ENCODE measurements at regions not wholly inside any gene's neighbourhood (a gene's known extent, or its start where the extent isn't known, plus 50 kb on each side); places are given as distances from the start of the nearest gene placed in this dataset.
"Not testable (repeated sequence)": the region's sequence is repeated elsewhere in the genome, so short reads cannot be mapped to it uniquely, and the experiment has no call there.

DNA sequence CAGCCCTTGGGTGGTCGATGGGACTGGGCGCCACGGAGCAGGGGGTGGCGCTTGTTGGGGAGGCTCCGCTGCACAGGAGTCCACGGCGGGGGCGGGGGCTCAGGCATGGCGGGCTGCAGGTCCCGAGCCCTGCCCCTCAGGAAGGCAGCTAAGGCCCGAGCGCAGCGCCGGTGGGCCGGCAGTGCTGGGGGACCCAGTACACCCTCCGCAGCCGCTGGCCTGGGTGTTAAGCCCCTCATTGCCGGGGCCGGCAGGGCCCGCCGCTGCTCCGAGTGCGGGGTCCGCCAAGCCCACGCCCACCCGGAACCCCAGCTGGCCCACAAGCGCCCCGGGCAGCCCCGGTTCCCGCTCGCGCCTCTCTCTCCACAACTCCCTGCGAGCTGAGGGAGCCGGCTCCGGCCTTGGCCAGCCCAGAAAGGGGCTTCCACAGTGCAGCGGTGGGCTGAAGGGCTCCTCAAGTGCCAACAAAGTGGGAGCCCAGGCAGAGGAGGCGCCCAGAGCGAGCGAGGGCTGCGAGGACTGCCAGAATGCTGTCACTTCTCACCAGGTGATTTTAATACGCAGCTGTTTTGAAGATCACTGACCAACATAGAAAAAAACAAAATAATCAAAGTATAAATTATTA is 66.1 kb upstream of the NDST4 start:
- ATAC-seq; intact Hi-C loops (cut with DNase I): not testable (repeated sequence)
- DNase-seq, result peak; percentile 17

DNA sequence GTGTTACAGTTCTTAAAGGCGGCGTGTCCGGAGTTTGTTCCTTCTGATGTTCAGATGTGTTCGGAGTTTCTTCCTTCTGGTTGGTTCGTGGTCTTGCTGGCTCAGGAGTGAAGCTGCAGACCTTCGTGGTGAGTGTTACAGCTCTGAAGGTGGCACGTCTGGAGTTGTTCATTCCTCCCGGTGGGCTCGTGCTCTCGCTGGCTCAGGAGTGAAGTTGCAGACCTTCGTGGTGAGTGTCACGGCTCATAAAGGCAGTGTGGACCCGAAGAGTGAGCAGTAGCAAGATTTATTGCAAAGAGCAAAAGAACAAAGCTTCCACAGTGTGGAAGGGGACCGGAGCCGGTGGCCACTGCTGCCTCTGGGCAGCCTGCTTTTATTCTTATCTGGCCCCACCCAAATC is 65.3 kb upstream of the NDST4 start:
- intact Hi-C loops (cut with DNase I); ATAC-seq; DNase-seq: not testable (repeated sequence)

DNA sequence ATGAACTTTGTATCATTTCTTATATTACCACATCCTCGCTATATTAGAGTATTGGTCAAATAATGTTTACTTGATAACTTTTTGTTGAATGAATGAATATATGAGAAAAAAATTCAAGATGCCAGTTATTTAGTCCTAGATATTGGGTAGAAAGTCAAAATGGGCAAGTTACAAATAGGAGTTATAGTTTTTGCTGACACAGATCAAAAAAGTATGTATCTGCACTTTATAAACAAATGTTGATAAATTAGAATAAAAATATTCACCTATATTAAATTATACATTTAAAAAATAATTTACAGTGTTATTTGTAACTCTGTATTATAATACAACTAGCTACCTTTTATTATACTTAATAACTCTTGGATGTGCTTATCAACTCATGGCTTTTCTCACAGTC is 57.8 kb upstream of the NDST4 start:
- no peak for ATAC-seq

DNA sequence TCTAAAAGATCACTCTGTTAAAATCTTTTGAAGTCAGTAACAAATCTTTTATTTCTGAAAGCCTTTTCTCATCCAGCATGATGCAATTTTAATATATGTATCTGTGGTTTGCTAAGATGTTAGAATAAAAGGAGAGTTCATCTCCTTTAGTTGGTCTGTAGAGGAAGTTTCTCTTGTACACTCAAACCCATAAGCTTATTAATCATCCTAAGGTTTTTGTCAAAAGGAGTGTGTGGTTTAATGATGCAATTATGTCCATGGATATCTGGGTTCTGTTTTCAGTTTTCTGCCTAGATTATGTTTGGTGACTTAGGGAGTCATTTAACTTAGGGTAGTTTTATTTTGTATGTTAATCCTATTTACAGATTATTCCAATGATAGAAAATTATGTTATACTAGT is 52.1 kb upstream of the NDST4 start:
- intact Hi-C loops (cut with DNase I), result no loop called here
- ATAC-seq (no peak), DNase-seq (no peak)

More for the DNA sequence above, 57.8 kb upstream of the NDST4 start:
- intact Hi-C loops (cut with DNase I), result no loop called here
- no peak for DNase-seq
